GM23338 (cell line): ENCODE measurements at regions not wholly inside any gene's neighbourhood (a gene's known extent, or its start where the extent isn't known, plus 50 kb on each side); places are given as distances from the start of the nearest gene placed in this dataset.

Experiments used
- ATAC-seq: fragments of 200-7000 bp; cut with Tn5 transposase; 3 replicates; pipeline ENCODE4 v1.9.1; 2020
- DNase-seq: peaks from one replicate; pipeline ENCODE4 v3.0.0-alpha.2; 2015; ENCODE audit warnings: low spot score
- H2AFZ ChIP-seq: fragments of 200-600 bp; sonication (generic); 2 replicates; pipeline ENCODE4 v1.8.0; 2016; ENCODE audit warnings: antibody characterized with exemption, mild to moderate bottlenecking, moderate library complexity
- H3F3A ChIP-seq: fragments of 200-600 bp; sonication (generic); replicated peaks from 2 replicates; pipeline ENCODE4 v1.8.0; 2017; ENCODE audit warnings: antibody characterized with exemption, mixed run types, low read depth
- H3K27ac ChIP-seq: fragments of 200-600 bp; sonication (generic); 2 replicates; pipeline ENCODE4 v1.6.1; 2016; ENCODE audit warnings: low read depth
- H3K27me3 ChIP-seq: fragments of 200-600 bp; sonication (generic); 2 replicates; pipeline ENCODE4 v1.8.0; 2016; ENCODE audit warnings: mild to moderate bottlenecking, mixed run types, moderate library complexity; ENCODE audit not compliant: insufficient read depth
- H3K36me3 ChIP-seq: fragments of 200-600 bp; sonication (generic); 2 replicates; pipeline ENCODE4 v1.8.0; 2016; ENCODE audit warnings: mild to moderate bottlenecking; ENCODE audit not compliant: insufficient read depth
- H3K4me1 ChIP-seq: fragments of 200-600 bp; sonication (generic); 2 replicates; pipeline ENCODE4 v1.8.0; 2016; ENCODE audit warnings: mild to moderate bottlenecking, moderate library complexity; ENCODE audit not compliant: insufficient read depth
- H3K4me2 ChIP-seq: fragments of 200-600 bp; sonication (generic); 2 replicates; pipeline ENCODE4 v1.7.1; 2017; ENCODE audit warnings: mixed run types
- H3K4me3 ChIP-seq: fragments of 200-600 bp; sonication (generic); 2 replicates; pipeline ENCODE4 v1.6.1; 2016; ENCODE audit warnings: mixed run types
- H3K79me2 ChIP-seq: fragments of 200-600 bp; sonication (generic); replicated peaks from 2 replicates; pipeline ENCODE4 v1.8.0; 2017; ENCODE audit warnings: mild to moderate bottlenecking; ENCODE audit not compliant: insufficient read depth
- H3K9me2 ChIP-seq: fragments of 200-600 bp; sonication (generic); 2 replicates; pipeline ENCODE4 v1.8.0; 2017; ENCODE audit not compliant: insufficient read depth
- H4K20me1 ChIP-seq: fragments of 200-600 bp; sonication (generic); replicated peaks from 2 replicates; pipeline ENCODE4 v1.8.0; 2017; ENCODE audit warnings: mild to moderate bottlenecking; ENCODE audit not compliant: insufficient read depth
- H3K27ac Mint-ChIP-seq: 2 replicates; pipeline ENCODE4 v1.8.0; 2020; ENCODE audit warnings: inconsistent platforms, mild to moderate bottlenecking, moderate library complexity, mixed read lengths
- H3K27me3 Mint-ChIP-seq: 3 replicates; pipeline ENCODE4 v1.8.0; 2022; ENCODE audit warnings: low read depth, mild to moderate bottlenecking, moderate library complexity, mixed read lengths, inconsistent platforms; ENCODE audit not compliant: insufficient read depth, poor library complexity
- H3K36me3 Mint-ChIP-seq: 3 replicates; pipeline ENCODE4 v1.8.0; 2021; ENCODE audit warnings: low read depth, mild to moderate bottlenecking, inconsistent platforms, moderate library complexity, mixed read lengths
- H3K4me1 Mint-ChIP-seq: 3 replicates; pipeline ENCODE4 v1.8.0; 2020; ENCODE audit warnings: mild to moderate bottlenecking, inconsistent platforms, mixed read lengths
- H3K4me3 Mint-ChIP-seq: 3 replicates; pipeline ENCODE4 v1.8.0; 2021; ENCODE audit warnings: moderate library complexity, mild to moderate bottlenecking, inconsistent platforms, mixed read lengths
- H3K9me3 Mint-ChIP-seq: 3 replicates; pipeline ENCODE4 v1.8.0; 2020; ENCODE audit warnings: moderate library complexity, mild to moderate bottlenecking, inconsistent platforms, mixed read lengths
- CREB1 ChIP-seq: fragments of 250-450 bp; sonication (Bioruptor Pico); IDR thresholded peaks from 2 replicates; pipeline ENCODE4 v1.5.0; 2020; ENCODE audit warnings: low read depth, mild to moderate bottlenecking, moderate library complexity
- EZH2 ChIP-seq: fragments of 200-600 bp; sonication (generic); IDR thresholded peaks from one replicate; pipeline ENCODE4 v1.8.0; 2017; ENCODE audit warnings: antibody characterized with exemption, mild to moderate bottlenecking, low read depth; ENCODE audit not compliant: unreplicated experiment
- EZH2phosphoT487 ChIP-seq: fragments of 200-600 bp; sonication (generic); IDR thresholded peaks from one replicate; pipeline ENCODE4 v1.8.1; 2018; ENCODE audit warnings: antibody characterized with exemption; ENCODE audit not compliant: unreplicated experiment
- JUNB ChIP-seq: IDR thresholded peaks from one replicate; pipeline ENCODE4 v1.6.1; 2016; ENCODE audit warnings: antibody characterized with exemption; ENCODE audit not compliant: unreplicated experiment
- NANOG ChIP-seq: IDR thresholded peaks from 2 replicates; pipeline ENCODE4 v1.6.1; 2016; ENCODE audit warnings: antibody characterized with exemption, borderline replicate concordance
- POLR2AphosphoS5 ChIP-seq: IDR thresholded peaks from 2 replicates; pipeline ENCODE4 v1.6.1; 2016; ENCODE audit warnings: antibody characterized with exemption, low read depth
- STAT1 ChIP-seq: IDR thresholded peaks from one replicate; pipeline ENCODE4 v1.6.1; 2016; ENCODE audit warnings: antibody characterized with exemption; ENCODE audit not compliant: unreplicated experiment
- ZNF114 ChIP-seq: fragments of 250-450 bp; sonication (Bioruptor Pico); IDR thresholded peaks from 2 replicates; pipeline ENCODE4 v1.5.0; 2020; ENCODE audit warnings: mild to moderate bottlenecking, moderate library complexity
- ZNF331 ChIP-seq: fragments of 250-450 bp; sonication (Bioruptor Pico); IDR thresholded peaks from 2 replicates; pipeline ENCODE4 v1.5.0; 2020; ENCODE audit warnings: low read depth, mild to moderate bottlenecking, moderate library complexity
- TF ChIP-seq, protein P1 (sequence below): IDR thresholded peaks from one replicate; pipeline ENCODE4 v1.6.1; 2018; ENCODE audit warnings: antibody characterized with exemption; ENCODE audit not compliant: unreplicated experiment
- TF ChIP-seq, protein P2 (sequence below): IDR thresholded peaks from 2 replicates; pipeline ENCODE4 v1.6.1; 2016; ENCODE audit warnings: antibody characterized with exemption
- TF ChIP-seq, protein P3 (sequence below), 2 experiments: fragments of 200-600 bp in 1 of 2; sonication (generic) in 1 of 2; conservative IDR thresholded peaks; 2 replicates each; pipeline versions ENCODE4 v1.5.1 to v1.6.1; 2016 to 2017; ENCODE audit warnings: antibody characterized with exemption in 2 of 2, low read depth in 2 of 2, mild to moderate bottlenecking in 2 of 2, moderate library complexity in 1 of 2
- TF ChIP-seq, protein P4 (sequence below): fragments of 250-450 bp; sonication (Bioruptor Pico); IDR thresholded peaks from 2 replicates; pipeline ENCODE4 v1.5.0; 2020; ENCODE audit warnings: mild to moderate bottlenecking, moderate library complexity

DNA sequence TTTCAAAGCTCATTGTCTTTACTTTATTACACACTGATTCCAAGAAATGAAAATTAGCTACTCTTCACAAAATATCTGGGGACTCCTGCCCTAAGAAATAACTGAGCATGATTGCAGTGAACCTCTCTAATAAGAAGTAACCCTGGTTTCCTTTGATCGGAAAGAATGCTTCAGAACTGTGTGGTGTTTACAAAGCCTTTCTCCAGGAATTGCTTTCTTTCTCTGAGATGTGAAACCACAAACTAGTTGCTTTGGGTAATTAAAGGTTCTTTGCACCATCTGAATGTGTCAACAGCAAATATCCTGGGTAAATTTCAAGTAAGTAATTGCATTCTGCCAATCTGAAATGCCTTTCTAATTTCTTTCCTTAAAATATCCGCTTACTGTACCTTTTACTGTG is 292.9 kb upstream of the SLIT2 start:
- Histone ChIP-seq H3K27ac (no peak overlapping the region), H3K4me3 (no peak overlapping the region), H3K79me2 (no peaks in the 10 kb centered on the region), H3F3A (no peaks in the 10 kb centered on the region), H3K9me2 (0 out of 2 replicates have a peak, but pooled peaks cover 5% of the 10 kb centered on the region), H3K27me3 (no peaks in the 10 kb centered on the region), H3K4me2 (no peak overlapping the region), H4K20me1 (no peaks in the 10 kb centered on the region), H3K4me1 (no peaks in the 10 kb centered on the region), H3K36me3 (no peaks in the 10 kb centered on the region), H2AFZ (no peak overlapping the region)
- H3K4me1 Mint-ChIP-seq, result no peaks in the 10 kb centered on the region
- no peak for ATAC-seq
- H3K4me3 Mint-ChIP-seq, result no peak overlapping the region
- no peaks in the 10 kb centered on the region for H3K36me3 Mint-ChIP-seq
- H3K27me3 Mint-ChIP-seq, result no peaks in the 10 kb centered on the region
- TF ChIP-seq STAT1 (no peak), JUNB (no peak), EZH2phosphoT487 (no peak), NANOG (no peak), POLR2AphosphoS5 (no peak), EZH2 (no peak), ZNF114 (no peak), ZNF331 (CRISPR knock-in tag) (no peak), CREB1 (no peak)
- TF ChIP-seq, protein P1, sequence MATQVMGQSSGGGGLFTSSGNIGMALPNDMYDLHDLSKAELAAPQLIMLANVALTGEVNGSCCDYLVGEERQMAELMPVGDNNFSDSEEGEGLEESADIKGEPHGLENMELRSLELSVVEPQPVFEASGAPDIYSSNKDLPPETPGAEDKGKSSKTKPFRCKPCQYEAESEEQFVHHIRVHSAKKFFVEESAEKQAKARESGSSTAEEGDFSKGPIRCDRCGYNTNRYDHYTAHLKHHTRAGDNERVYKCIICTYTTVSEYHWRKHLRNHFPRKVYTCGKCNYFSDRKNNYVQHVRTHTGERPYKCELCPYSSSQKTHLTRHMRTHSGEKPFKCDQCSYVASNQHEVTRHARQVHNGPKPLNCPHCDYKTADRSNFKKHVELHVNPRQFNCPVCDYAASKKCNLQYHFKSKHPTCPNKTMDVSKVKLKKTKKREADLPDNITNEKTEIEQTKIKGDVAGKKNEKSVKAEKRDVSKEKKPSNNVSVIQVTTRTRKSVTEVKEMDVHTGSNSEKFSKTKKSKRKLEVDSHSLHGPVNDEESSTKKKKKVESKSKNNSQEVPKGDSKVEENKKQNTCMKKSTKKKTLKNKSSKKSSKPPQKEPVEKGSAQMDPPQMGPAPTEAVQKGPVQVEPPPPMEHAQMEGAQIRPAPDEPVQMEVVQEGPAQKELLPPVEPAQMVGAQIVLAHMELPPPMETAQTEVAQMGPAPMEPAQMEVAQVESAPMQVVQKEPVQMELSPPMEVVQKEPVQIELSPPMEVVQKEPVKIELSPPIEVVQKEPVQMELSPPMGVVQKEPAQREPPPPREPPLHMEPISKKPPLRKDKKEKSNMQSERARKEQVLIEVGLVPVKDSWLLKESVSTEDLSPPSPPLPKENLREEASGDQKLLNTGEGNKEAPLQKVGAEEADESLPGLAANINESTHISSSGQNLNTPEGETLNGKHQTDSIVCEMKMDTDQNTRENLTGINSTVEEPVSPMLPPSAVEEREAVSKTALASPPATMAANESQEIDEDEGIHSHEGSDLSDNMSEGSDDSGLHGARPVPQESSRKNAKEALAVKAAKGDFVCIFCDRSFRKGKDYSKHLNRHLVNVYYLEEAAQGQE, result no peak
- TF ChIP-seq, protein P2, sequence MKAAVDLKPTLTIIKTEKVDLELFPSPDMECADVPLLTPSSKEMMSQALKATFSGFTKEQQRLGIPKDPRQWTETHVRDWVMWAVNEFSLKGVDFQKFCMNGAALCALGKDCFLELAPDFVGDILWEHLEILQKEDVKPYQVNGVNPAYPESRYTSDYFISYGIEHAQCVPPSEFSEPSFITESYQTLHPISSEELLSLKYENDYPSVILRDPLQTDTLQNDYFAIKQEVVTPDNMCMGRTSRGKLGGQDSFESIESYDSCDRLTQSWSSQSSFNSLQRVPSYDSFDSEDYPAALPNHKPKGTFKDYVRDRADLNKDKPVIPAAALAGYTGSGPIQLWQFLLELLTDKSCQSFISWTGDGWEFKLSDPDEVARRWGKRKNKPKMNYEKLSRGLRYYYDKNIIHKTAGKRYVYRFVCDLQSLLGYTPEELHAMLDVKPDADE, result no peak
- TF ChIP-seq, protein P3, sequence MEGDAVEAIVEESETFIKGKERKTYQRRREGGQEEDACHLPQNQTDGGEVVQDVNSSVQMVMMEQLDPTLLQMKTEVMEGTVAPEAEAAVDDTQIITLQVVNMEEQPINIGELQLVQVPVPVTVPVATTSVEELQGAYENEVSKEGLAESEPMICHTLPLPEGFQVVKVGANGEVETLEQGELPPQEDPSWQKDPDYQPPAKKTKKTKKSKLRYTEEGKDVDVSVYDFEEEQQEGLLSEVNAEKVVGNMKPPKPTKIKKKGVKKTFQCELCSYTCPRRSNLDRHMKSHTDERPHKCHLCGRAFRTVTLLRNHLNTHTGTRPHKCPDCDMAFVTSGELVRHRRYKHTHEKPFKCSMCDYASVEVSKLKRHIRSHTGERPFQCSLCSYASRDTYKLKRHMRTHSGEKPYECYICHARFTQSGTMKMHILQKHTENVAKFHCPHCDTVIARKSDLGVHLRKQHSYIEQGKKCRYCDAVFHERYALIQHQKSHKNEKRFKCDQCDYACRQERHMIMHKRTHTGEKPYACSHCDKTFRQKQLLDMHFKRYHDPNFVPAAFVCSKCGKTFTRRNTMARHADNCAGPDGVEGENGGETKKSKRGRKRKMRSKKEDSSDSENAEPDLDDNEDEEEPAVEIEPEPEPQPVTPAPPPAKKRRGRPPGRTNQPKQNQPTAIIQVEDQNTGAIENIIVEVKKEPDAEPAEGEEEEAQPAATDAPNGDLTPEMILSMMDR (conservative IDR thresholded peaks at IDR 0.05; ENCODE audit: low read depth in 2 of 2), result no peak
- TF ChIP-seq, protein P4, sequence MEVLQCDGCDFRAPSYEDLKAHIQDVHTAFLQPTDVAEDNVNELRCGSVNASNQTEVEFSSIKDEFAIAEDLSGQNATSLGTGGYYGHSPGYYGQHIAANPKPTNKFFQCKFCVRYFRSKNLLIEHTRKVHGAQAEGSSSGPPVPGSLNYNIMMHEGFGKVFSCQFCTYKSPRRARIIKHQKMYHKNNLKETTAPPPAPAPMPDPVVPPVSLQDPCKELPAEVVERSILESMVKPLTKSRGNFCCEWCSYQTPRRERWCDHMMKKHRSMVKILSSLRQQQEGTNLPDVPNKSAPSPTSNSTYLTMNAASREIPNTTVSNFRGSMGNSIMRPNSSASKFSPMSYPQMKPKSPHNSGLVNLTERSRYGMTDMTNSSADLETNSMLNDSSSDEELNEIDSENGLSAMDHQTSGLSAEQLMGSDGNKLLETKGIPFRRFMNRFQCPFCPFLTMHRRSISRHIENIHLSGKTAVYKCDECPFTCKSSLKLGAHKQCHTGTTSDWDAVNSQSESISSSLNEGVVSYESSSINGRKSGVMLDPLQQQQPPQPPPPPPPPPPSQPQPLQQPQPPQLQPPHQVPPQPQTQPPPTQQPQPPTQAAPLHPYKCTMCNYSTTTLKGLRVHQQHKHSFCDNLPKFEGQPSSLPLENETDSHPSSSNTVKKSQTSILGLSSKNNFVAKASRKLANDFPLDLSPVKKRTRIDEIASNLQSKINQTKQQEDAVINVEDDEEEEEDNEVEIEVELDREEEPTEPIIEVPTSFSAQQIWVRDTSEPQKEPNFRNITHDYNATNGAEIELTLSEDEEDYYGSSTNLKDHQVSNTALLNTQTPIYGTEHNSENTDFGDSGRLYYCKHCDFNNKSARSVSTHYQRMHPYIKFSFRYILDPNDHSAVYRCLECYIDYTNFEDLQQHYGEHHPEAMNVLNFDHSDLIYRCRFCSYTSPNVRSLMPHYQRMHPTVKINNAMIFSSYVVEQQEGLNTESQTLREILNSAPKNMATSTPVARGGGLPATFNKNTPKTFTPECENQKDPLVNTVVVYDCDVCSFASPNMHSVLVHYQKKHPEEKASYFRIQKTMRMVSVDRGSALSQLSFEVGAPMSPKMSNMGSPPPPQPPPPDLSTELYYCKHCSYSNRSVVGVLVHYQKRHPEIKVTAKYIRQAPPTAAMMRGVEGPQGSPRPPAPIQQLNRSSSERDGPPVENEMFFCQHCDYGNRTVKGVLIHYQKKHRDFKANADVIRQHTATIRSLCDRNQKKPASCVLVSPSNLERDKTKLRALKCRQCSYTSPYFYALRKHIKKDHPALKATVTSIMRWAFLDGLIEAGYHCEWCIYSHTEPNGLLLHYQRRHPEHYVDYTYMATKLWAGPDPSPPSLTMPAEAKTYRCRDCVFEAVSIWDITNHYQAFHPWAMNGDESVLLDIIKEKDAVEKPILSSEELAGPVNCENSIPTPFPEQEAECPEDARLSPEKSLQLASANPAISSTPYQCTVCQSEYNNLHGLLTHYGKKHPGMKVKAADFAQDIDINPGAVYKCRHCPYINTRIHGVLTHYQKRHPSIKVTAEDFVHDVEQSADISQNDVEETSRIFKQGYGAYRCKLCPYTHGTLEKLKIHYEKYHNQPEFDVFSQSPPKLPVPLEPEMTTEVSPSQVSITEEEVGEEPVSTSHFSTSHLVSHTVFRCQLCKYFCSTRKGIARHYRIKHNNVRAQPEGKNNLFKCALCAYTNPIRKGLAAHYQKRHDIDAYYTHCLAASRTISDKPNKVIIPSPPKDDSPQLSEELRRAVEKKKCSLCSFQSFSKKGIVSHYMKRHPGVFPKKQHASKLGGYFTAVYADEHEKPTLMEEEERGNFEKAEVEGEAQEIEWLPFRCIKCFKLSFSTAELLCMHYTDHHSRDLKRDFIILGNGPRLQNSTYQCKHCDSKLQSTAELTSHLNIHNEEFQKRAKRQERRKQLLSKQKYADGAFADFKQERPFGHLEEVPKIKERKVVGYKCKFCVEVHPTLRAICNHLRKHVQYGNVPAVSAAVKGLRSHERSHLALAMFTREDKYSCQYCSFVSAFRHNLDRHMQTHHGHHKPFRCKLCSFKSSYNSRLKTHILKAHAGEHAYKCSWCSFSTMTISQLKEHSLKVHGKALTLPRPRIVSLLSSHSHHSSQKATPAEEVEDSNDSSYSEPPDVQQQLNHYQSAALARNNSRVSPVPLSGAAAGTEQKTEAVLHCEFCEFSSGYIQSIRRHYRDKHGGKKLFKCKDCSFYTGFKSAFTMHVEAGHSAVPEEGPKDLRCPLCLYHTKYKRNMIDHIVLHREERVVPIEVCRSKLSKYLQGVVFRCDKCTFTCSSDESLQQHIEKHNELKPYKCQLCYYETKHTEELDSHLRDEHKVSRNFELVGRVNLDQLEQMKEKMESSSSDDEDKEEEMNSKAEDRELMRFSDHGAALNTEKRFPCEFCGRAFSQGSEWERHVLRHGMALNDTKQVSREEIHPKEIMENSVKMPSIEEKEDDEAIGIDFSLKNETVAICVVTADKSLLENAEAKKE (CRISPR knock-in tag), result no peak
- no peak overlapping the region for H3K27ac Mint-ChIP-seq
- H3K9me3 Mint-ChIP-seq, result no peaks in the 10 kb centered on the region
- DNase-seq, result no peak
